Ishikawa (cell line): ENCODE measurements at regions not wholly inside any gene's neighbourhood (a gene's known extent, or its start where the extent isn't known, plus 50 kb on each side); places are given as distances from the start of the nearest gene placed in this dataset.

ENCODE experiments used
- CEBPB ChIP-seq: IDR thresholded peaks from 2 replicates; pipeline ENCODE4 v1.6.1; 2012
- CREB1 ChIP-seq: IDR thresholded peaks from 2 replicates; pipeline ENCODE4 v1.6.1; 2012; ENCODE audit warnings: low read depth
- EGR1 ChIP-seq: IDR thresholded peaks from 2 replicates; pipeline ENCODE4 v1.6.1; 2012
- EP300 ChIP-seq: IDR thresholded peaks from 2 replicates; pipeline ENCODE4 v1.6.1; 2012; ENCODE audit warnings: borderline replicate concordance
- FOXM1 ChIP-seq: IDR thresholded peaks from 2 replicates; pipeline ENCODE4 v1.6.1; 2012; ENCODE audit warnings: low read depth, borderline replicate concordance
- RAD21 ChIP-seq: IDR thresholded peaks from 2 replicates; pipeline ENCODE4 v1.6.1; 2012; ENCODE audit warnings: low read depth
- TAF1 ChIP-seq: IDR thresholded peaks from 2 replicates; pipeline ENCODE4 v1.6.1; 2012; ENCODE audit warnings: low read depth, mild to moderate bottlenecking
- TCF12 ChIP-seq: IDR thresholded peaks from 2 replicates; pipeline ENCODE4 v1.6.1; 2012; ENCODE audit warnings: low read depth
- TEAD4 ChIP-seq: IDR thresholded peaks from 2 replicates; pipeline ENCODE4 v1.6.1; 2012
- YY1 ChIP-seq: IDR thresholded peaks from 2 replicates; pipeline ENCODE4 v1.6.1; 2012; ENCODE audit warnings: low read depth
- TF ChIP-seq, protein P1 (sequence below): IDR thresholded peaks from 2 replicates; pipeline ENCODE4 v1.6.1; 2012; ENCODE audit warnings: low read depth, mild to moderate bottlenecking
- TF ChIP-seq, protein P2 (sequence below): IDR thresholded peaks from 2 replicates; pipeline ENCODE4 v1.6.1; 2012
- TF ChIP-seq, protein P3 (sequence below): IDR thresholded peaks from 2 replicates; pipeline ENCODE4 v1.6.1; 2012

DNA sequence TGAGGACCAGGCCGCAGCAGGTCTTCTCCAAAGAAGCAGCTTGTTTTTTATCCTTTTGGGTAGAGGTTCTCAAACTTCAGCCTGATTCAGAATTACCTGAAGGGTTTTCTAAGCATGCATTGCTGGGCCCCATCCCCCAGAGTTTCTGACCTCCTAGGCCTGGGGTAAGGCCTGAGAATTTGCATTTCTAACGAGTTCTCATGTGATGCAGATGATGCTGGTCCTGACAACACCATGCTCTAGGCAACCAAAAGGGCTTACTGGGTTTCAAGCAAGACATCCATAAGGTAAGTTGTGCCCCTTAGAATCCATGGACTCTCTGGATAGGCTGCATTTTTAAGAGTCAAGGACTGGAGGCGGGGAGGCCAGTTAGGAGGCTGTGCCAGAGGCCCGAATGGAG lies 295.1 kb downstream of the HHIPL2 start:
- TF ChIP-seq EP300 (no peak), TEAD4 (no peak), FOXM1 (no peak), CEBPB (no peak), YY1 (no peak), TAF1 (no peak), TCF12 (no peak), EGR1 (no peak), CREB1 (no peak), RAD21 (no peak)
- TF ChIP-seq, protein P1, sequence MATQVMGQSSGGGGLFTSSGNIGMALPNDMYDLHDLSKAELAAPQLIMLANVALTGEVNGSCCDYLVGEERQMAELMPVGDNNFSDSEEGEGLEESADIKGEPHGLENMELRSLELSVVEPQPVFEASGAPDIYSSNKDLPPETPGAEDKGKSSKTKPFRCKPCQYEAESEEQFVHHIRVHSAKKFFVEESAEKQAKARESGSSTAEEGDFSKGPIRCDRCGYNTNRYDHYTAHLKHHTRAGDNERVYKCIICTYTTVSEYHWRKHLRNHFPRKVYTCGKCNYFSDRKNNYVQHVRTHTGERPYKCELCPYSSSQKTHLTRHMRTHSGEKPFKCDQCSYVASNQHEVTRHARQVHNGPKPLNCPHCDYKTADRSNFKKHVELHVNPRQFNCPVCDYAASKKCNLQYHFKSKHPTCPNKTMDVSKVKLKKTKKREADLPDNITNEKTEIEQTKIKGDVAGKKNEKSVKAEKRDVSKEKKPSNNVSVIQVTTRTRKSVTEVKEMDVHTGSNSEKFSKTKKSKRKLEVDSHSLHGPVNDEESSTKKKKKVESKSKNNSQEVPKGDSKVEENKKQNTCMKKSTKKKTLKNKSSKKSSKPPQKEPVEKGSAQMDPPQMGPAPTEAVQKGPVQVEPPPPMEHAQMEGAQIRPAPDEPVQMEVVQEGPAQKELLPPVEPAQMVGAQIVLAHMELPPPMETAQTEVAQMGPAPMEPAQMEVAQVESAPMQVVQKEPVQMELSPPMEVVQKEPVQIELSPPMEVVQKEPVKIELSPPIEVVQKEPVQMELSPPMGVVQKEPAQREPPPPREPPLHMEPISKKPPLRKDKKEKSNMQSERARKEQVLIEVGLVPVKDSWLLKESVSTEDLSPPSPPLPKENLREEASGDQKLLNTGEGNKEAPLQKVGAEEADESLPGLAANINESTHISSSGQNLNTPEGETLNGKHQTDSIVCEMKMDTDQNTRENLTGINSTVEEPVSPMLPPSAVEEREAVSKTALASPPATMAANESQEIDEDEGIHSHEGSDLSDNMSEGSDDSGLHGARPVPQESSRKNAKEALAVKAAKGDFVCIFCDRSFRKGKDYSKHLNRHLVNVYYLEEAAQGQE: no peak
- TF ChIP-seq, protein P2, sequence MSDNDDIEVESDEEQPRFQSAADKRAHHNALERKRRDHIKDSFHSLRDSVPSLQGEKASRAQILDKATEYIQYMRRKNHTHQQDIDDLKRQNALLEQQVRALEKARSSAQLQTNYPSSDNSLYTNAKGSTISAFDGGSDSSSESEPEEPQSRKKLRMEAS: no peak
- TF ChIP-seq, protein P3, sequence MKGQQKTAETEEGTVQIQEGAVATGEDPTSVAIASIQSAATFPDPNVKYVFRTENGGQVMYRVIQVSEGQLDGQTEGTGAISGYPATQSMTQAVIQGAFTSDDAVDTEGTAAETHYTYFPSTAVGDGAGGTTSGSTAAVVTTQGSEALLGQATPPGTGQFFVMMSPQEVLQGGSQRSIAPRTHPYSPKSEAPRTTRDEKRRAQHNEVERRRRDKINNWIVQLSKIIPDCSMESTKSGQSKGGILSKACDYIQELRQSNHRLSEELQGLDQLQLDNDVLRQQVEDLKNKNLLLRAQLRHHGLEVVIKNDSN: no peak
